Smooth muscle cell (in vitro differentiated cells): ENCODE measurements at regions not wholly inside any gene's neighbourhood (a gene's known extent, or its start where the extent isn't known, plus 50 kb on each side); places are given as distances from the start of the nearest gene placed in this dataset.

Experiments used
- DNase-seq: peaks from one replicate; lab custom pipeline; 2025; ENCODE audit not compliant: unreplicated experiment; lab: John Stamatoyannopoulos, UW
- H2AFZ ChIP-seq: fragments of 200-600 bp; sonication (generic); 2 replicates; pipeline ENCODE4 v1.6.0; 2016; ENCODE audit warnings: antibody characterized with exemption, low read depth, mild to moderate bottlenecking
- H3F3A ChIP-seq: fragments of 200-600 bp; sonication (generic); 2 replicates; pipeline ENCODE4 v1.6.0; 2017; ENCODE audit warnings: antibody characterized with exemption, low read depth
- H3K27ac ChIP-seq: fragments of 200-600 bp; sonication (generic); 2 replicates; pipeline ENCODE4 v1.5.1; 2016; ENCODE audit warnings: low read depth, mild to moderate bottlenecking
- H3K27me3 ChIP-seq: fragments of 200-600 bp; sonication (generic); 2 replicates; pipeline ENCODE4 v1.6.1; 2016; ENCODE audit warnings: low read depth, mild to moderate bottlenecking
- H3K36me3 ChIP-seq: fragments of 200-600 bp; sonication (generic); 2 replicates; pipeline ENCODE4 v1.5.1; 2016; ENCODE audit warnings: low read depth
- H3K4me1 ChIP-seq: fragments of 200-600 bp; sonication (generic); 2 replicates; pipeline ENCODE4 v1.5.1; 2016; ENCODE audit warnings: low read depth
- H3K4me2 ChIP-seq: fragments of 200-600 bp; sonication (generic); 2 replicates; pipeline ENCODE4 v1.6.0; 2016; ENCODE audit warnings: mild to moderate bottlenecking
- H3K4me3 ChIP-seq: fragments of 200-600 bp; sonication (generic); 2 replicates; pipeline ENCODE4 v1.5.1; 2016; ENCODE audit warnings: mild to moderate bottlenecking
- H3K79me2 ChIP-seq: fragments of 200-600 bp; sonication (generic); 2 replicates; pipeline ENCODE4 v1.6.0; 2016; ENCODE audit warnings: low read depth, mild to moderate bottlenecking
- H3K9ac ChIP-seq: fragments of 200-600 bp; sonication (generic); 2 replicates; pipeline ENCODE4 v1.6.0; 2016; ENCODE audit warnings: low read depth
- H3K9me3 ChIP-seq: fragments of 200-600 bp; sonication (generic); replicated peaks from 2 replicates; pipeline ENCODE4 v1.5.1; 2016; ENCODE audit warnings: low read depth
- H4K20me1 ChIP-seq: fragments of 200-600 bp; sonication (generic); 2 replicates; pipeline ENCODE4 v1.6.0; 2016; ENCODE audit warnings: low read depth
- WGBS: methylation state at CpG from one replicate; pipeline ENCODE4 v1.1.7; 2016; ENCODE audit warnings: low lambda C conversion rate; 5-methylcytosine and 5-hydroxymethylcytosine counted together
- TF ChIP-seq, protein P1 (sequence below): fragments of 200-600 bp; sonication (generic); IDR thresholded peaks from 2 replicates; pipeline ENCODE4 v1.5.1; 2017; ENCODE audit warnings: borderline replicate concordance, mild to moderate bottlenecking, antibody characterized with exemption; ENCODE audit not compliant: insufficient read depth, poor library complexity, severe bottlenecking

DNA sequence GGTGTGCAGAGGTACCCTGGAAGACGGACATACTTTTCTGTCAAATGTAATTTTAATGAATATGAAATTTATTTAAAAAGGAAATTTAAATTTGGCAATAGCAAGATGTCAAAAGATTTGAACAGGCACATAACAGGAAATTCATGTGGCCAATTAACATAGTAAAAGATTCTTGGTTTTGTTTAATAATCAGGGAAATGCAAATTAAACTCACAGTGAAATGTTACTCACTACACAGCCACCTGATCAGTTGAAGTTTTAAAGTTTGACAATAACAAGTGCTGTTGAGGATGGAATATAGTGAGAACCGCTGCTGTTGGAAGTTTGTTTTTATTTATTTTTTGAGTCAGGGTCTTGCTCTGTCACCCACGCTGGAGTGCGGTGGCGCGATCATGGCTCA is 63.9 kb downstream of the TEX35 start:
- Histone ChIP-seq H3K36me3 (no peaks in the 10 kb centered on the region), H3K79me2 (no peaks in the 10 kb centered on the region), H3F3A (no peaks in the 10 kb centered on the region), H3K4me2 (no peak overlapping the region), H3K9ac (no peak overlapping the region), H3K4me1 (peaks cover 12% of the 10 kb centered on the region), H4K20me1 (no peaks in the 10 kb centered on the region), H3K4me3 (no peak overlapping the region), H2AFZ (no peak overlapping the region), H3K27ac (no peak overlapping the region), H3K27me3 (peaks cover 9% of the 10 kb centered on the region), H3K9me3 (no peaks in the 10 kb centered on the region)
- DNase-seq = no peak
- 93% methylated on average over 6 of the region's 6 CpGs for WGBS
- TF ChIP-seq, protein P1, sequence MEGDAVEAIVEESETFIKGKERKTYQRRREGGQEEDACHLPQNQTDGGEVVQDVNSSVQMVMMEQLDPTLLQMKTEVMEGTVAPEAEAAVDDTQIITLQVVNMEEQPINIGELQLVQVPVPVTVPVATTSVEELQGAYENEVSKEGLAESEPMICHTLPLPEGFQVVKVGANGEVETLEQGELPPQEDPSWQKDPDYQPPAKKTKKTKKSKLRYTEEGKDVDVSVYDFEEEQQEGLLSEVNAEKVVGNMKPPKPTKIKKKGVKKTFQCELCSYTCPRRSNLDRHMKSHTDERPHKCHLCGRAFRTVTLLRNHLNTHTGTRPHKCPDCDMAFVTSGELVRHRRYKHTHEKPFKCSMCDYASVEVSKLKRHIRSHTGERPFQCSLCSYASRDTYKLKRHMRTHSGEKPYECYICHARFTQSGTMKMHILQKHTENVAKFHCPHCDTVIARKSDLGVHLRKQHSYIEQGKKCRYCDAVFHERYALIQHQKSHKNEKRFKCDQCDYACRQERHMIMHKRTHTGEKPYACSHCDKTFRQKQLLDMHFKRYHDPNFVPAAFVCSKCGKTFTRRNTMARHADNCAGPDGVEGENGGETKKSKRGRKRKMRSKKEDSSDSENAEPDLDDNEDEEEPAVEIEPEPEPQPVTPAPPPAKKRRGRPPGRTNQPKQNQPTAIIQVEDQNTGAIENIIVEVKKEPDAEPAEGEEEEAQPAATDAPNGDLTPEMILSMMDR = no peak

- TF ChIP-seq, protein P1 = no peak
- H3F3A ChIP-seq = no peaks in the 10 kb centered on the region
- 90% methylated on average over 4 of the region's 4 CpGs for WGBS
- no peak overlapping the region for H3K9ac ChIP-seq
- peaks cover 11% of the 10 kb centered on the region for H3K27me3 ChIP-seq
- no peaks in the 10 kb centered on the region for H3K79me2 ChIP-seq
- H3K4me2 ChIP-seq = no peak overlapping the region
- H3K27ac ChIP-seq = no peak overlapping the region
- H3K9me3 ChIP-seq = no peaks in the 10 kb centered on the region
- H3K4me3 ChIP-seq = no peak overlapping the region
- DNase-seq = no peak
- no peaks in the 10 kb centered on the region for H4K20me1 ChIP-seq
- peaks cover 17% of the 10 kb centered on the region for H3K4me1 ChIP-seq
- H3K36me3 ChIP-seq = no peaks in the 10 kb centered on the region
- no peak overlapping the region for H2AFZ ChIP-seq
Observed at GRCh38 chr1:178577882-178578281, 65.0 kb downstream of the TEX35 start.

DNA sequence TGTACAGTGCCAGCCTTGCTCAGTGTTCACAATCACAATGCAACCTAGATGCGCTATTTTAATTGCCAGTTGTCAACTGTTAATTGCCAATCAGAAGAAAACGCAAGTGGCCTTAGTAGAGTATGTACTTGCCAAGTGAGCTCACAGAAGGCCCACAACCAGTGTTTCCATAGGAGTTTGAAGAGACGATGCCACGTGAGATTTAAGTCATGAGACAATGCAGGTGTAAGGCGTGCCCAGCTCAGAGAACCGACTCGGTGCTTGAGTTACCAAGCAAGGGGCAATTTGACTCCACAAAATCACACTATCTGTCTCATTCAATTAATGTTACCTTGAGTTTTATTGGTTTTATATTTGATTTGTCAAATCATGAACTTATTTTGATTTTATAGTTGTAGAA is 65.6 kb downstream of the TEX35 start:
- DNase-seq = no peak
- H3K4me3 ChIP-seq = no peak overlapping the region
- H3K79me2 ChIP-seq = no peaks in the 10 kb centered on the region
- H3K36me3 ChIP-seq = no peaks in the 10 kb centered on the region
- H3F3A ChIP-seq = no peaks in the 10 kb centered on the region
- TF ChIP-seq, protein P1 = no peak
- H3K9me3 ChIP-seq = no peaks in the 10 kb centered on the region
- no peaks in the 10 kb centered on the region for H4K20me1 ChIP-seq
- no peak overlapping the region for H3K27ac ChIP-seq
- WGBS = 96% methylated on average over 7 of the region's 7 CpGs
- H2AFZ ChIP-seq = no peak overlapping the region
- H3K27me3 ChIP-seq = peaks cover 11% of the 10 kb centered on the region
- H3K9ac ChIP-seq = no peak overlapping the region
- peaks cover 17% of the 10 kb centered on the region for H3K4me1 ChIP-seq
- H3K4me2 ChIP-seq = no peak overlapping the region

- Histone ChIP-seq H3K4me2 (no peak overlapping the region), H3K27me3 (peaks cover 11% of the 10 kb centered on the region), H3K9ac (no peak overlapping the region), H3K27ac (no peak overlapping the region), H3K79me2 (no peaks in the 10 kb centered on the region), H3K36me3 (no peaks in the 10 kb centered on the region), H4K20me1 (no peaks in the 10 kb centered on the region), H3F3A (no peaks in the 10 kb centered on the region), H3K9me3 (no peaks in the 10 kb centered on the region), H2AFZ (no peak overlapping the region), H3K4me1 (peaks cover 17% of the 10 kb centered on the region), H3K4me3 (no peak overlapping the region)
- TF ChIP-seq, protein P1 = no peak
- 90% methylated on average over 4 of the region's 4 CpGs for whole genome bisulfite sequencing
- DNase-seq = no peak
Observed at GRCh38 chr1:178579095-178579494, 66.2 kb downstream of the TEX35 start.
